ENCODE measurements at regions not wholly inside any gene's neighbourhood (a gene's known extent, or its start where the extent isn't known, plus 50 kb on each side); places are given as distances from the start of the nearest gene placed in this dataset.
A peak's percentile ranks its signal among the peaks of the same experiment; 100 is the strongest.

DNA sequence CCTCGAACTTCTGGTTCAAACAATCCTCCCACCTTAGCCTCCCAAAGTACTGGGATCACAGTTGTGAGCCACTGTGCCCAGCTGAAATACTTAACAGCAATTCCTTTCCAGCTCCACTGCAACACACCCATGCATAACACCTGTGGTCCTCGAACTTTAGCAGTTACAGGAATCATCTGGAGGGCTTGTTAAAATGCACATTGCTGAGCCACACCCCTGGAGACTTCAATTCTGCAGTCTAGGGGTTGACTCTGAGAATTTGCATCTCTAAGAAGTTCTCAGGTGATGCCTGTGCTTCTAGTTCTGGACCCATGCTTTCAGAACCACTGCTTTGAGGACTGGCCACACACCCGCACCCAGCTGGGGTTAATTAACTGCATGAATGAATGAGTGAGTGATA is 53.1 kb upstream of the UBL3 start:
- DNase-seq (ENCODE audit: low spot score) = no peak

DNA sequence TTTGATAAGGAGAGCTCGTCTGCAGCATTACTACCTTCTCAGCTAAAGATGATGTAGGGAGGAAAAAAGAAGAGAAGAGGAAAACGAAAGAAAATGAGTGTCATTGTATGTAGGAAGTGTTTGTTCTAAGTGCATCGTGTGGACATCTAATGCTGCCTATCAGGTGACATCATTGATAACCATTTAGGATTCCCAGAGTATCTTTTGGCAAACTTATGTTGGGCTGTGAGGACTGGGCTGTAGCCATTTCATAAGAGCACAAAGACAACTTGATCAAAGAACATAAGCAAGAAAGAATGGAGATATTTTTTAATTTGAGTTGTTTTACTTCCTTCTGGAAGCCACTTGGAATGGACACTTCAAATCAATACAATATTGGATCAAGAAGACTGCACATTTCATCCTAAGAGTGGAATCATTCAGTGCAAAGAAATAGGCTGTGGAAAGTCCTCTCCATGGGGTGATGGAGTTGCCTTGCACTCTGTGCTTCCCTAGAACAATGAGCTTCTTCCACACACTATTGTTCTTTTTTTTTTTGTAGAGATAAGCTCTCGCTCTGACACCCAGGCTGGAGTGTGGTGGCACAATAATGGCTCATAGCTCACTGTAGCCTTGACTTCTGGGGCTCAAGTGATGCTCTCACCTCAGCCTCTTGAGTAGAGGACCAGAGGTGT is 52.4 kb upstream of the UBL3 start:
- DNase-seq (ENCODE audit: low spot score) = no peak

DNA sequence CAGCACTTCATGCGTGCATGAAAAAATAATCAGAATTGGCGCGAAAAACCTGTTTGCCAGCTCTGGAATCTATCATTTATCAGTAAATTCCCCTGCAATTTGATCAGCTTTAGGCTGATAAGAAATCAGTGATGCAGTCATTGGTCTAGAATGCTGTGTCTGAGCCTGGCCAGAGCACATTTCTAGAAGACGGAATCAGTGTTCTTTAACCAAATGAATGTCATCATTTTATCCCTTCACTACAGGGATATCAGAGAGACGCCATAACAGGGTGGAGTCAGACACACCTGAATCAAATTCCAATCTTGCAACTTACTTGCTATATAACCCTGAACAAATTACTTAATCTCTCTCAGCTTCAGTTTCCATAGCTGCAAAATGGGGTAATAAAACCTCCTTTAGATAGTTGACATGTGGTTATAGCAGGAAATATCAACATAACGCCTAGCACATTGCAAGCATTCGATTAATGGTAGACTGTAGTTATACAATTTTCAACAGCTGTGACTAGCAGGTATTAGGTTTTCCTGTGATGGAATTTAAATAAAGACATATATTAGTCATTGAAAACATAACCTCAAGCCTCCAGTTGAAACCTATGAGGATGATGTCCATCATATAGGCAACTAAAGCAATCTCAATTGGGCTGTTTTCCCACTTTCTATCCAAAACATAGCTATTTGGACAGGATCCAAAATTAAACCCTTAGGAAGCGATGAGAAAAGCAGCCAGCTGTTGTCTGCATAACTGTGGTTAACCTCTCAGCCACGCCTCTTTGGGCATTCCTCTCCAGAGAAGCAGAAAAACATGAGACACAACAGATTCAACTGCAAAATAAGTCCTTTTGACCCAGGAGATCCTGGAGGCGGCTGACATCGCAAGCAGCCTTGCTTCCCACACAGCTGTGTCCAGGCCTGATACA is 51.6 kb upstream of the UBL3 start:
- peak; percentile 90 for DNase-seq (ENCODE audit: low spot score)
